Nephron (organoid): ENCODE measurements at regions not wholly inside any gene's neighbourhood (a gene's known extent, or its start where the extent isn't known, plus 50 kb on each side); places are given as distances from the start of the nearest gene placed in this dataset.

Source experiments
- H3K27ac Mint-ChIP-seq, 3 experiments: 2 replicates each; pipeline ENCODE4 v1.8.0; 2020; ENCODE audit warnings: mixed read lengths in 3 of 3, mild to moderate bottlenecking in 2 of 3, moderate library complexity in 1 of 3
- H3K27me3 Mint-ChIP-seq: 2 replicates; pipeline ENCODE4 v1.8.0; 2021; ENCODE audit warnings: low read depth, mild to moderate bottlenecking, moderate library complexity, mixed read lengths
- H3K36me3 Mint-ChIP-seq: 2 replicates; pipeline ENCODE4 v1.8.0; 2020; ENCODE audit warnings: low read depth, mixed read lengths
- H3K4me1 Mint-ChIP-seq: 2 replicates; pipeline ENCODE4 v1.8.0; 2020; ENCODE audit warnings: mixed read lengths
- H3K4me3 Mint-ChIP-seq, 3 experiments: 2 replicates each; pipeline ENCODE4 v1.8.0; 2020; ENCODE audit warnings: mild to moderate bottlenecking in 3 of 3, mixed read lengths in 3 of 3, moderate library complexity in 2 of 3
- H3K9me3 Mint-ChIP-seq: 2 replicates; pipeline ENCODE4 v1.8.0; 2020; ENCODE audit warnings: mixed read lengths
- TF ChIP-seq, protein P1 (sequence below), 3 experiments: fragments of 200-600 bp; sonication (generic); IDR thresholded peaks; one replicate each; pipeline ENCODE4 v1.5.0; 2021; ENCODE audit warnings: antibody characterized with exemption in 3 of 3; ENCODE audit not compliant: unreplicated experiment in 3 of 3

DNA sequence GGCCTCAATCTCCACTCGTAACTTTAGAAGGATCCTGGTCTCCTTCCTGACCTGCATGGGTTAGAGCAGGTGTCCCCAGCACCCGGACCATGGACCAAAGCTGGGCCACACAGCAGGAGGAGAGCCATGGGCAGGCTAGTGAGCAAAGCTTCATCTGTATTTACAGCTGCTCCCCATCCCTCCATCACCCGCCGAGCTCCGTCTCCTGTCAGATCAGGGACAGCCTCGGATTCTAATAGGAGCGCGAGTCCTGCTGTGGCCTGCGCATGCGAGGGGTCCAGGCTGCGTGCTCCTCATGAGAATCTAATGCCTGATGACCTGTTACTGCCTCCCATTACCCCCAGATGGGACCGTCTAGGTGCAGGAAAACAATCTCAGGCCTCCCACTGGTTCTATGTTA lies 297.7 kb upstream of the SALL3 start:
- TF ChIP-seq, protein P1, sequence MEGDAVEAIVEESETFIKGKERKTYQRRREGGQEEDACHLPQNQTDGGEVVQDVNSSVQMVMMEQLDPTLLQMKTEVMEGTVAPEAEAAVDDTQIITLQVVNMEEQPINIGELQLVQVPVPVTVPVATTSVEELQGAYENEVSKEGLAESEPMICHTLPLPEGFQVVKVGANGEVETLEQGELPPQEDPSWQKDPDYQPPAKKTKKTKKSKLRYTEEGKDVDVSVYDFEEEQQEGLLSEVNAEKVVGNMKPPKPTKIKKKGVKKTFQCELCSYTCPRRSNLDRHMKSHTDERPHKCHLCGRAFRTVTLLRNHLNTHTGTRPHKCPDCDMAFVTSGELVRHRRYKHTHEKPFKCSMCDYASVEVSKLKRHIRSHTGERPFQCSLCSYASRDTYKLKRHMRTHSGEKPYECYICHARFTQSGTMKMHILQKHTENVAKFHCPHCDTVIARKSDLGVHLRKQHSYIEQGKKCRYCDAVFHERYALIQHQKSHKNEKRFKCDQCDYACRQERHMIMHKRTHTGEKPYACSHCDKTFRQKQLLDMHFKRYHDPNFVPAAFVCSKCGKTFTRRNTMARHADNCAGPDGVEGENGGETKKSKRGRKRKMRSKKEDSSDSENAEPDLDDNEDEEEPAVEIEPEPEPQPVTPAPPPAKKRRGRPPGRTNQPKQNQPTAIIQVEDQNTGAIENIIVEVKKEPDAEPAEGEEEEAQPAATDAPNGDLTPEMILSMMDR (IDR thresholded peaks at IDR 0.05; ENCODE audit: unreplicated experiment in 3 of 3), result no peak
- Mint-ChIP-seq H3K4me3 (no peak overlapping the region), H3K27ac (no peak overlapping the region), H3K27me3 (peaks cover 12% of the 10 kb centered on the region), H3K36me3 (no peaks in the 10 kb centered on the region), H3K4me1 (peaks cover 4% of the 10 kb centered on the region), H3K9me3 (no peaks in the 10 kb centered on the region)

DNA sequence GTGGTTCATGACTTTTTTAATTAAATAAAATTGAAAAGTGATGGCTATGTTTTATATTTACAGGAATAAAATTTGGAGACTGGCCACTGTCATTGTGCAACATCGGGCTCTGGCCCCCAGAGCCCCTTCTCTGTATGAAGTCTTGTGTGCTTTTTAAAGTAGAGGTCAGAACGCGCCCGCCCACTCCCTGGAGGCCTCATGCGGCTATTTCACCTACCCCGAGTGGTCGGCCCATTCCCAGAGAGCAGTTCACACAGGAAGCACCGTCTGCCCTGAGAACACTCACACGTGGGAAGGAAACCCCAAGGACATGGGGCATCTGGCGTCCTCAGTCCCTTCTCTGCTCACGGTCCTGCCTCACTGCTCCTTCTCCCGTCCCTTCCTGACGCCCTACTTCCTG lies 296.9 kb upstream of the SALL3 start:
- TF ChIP-seq, protein P1 (IDR thresholded peaks at IDR 0.05; ENCODE audit: unreplicated experiment in 3 of 3), result no peak
- Mint-ChIP-seq H3K4me3 (no peak overlapping the region), H3K27ac (no peak overlapping the region), H3K4me1 (peaks cover 4% of the 10 kb centered on the region), H3K36me3 (no peaks in the 10 kb centered on the region), H3K27me3 (peaks cover 12% of the 10 kb centered on the region), H3K9me3 (no peaks in the 10 kb centered on the region)

DNA sequence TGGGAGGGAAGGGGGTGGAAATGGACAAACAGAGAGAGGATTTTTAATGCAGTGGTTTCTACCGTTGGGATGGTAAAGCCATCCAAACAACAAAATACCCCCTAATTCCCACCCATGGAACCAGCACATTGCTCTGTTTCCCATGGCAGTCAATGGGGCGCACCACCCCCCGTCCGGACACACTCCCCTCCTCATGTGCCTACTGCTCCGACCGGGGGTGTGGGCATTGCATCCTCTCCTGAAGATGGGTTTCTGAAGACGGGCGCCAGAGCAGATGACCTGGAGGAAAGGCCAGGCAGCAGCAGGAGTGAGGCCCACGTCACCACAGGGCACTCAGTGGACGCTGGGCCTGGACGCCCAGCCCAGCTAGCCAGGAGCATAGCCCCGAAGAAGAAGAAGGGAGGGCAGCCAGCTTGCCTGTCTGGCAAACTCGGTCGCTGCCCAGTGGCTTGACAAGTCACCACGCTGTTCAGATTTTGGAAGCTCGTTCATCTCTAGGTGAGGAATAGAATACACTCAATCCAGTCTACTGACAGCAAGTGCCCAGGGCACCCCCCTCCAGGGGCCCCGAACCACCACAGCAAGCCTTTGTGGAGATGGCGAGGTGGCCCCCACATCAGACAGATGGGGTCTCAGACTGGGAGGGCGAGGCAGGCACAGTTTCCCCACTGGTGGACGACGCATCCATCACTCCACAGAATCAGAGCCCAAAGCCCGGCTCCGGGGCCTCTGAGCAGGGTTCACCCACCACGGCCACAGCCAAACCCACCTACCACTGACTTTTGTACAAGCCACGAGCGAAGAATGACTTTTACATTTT lies 296.2 kb upstream of the SALL3 start:
- Mint-ChIP-seq H3K27ac (no peak overlapping the region), H3K36me3 (no peaks in the 10 kb centered on the region), H3K9me3 (no peaks in the 10 kb centered on the region), H3K4me3 (no peak overlapping the region), H3K4me1 (peaks cover 4% of the 10 kb centered on the region), H3K27me3 (peaks cover 12% of the 10 kb centered on the region)
- TF ChIP-seq, protein P1 (IDR thresholded peaks at IDR 0.05; ENCODE audit: unreplicated experiment in 3 of 3), result no peak

DNA sequence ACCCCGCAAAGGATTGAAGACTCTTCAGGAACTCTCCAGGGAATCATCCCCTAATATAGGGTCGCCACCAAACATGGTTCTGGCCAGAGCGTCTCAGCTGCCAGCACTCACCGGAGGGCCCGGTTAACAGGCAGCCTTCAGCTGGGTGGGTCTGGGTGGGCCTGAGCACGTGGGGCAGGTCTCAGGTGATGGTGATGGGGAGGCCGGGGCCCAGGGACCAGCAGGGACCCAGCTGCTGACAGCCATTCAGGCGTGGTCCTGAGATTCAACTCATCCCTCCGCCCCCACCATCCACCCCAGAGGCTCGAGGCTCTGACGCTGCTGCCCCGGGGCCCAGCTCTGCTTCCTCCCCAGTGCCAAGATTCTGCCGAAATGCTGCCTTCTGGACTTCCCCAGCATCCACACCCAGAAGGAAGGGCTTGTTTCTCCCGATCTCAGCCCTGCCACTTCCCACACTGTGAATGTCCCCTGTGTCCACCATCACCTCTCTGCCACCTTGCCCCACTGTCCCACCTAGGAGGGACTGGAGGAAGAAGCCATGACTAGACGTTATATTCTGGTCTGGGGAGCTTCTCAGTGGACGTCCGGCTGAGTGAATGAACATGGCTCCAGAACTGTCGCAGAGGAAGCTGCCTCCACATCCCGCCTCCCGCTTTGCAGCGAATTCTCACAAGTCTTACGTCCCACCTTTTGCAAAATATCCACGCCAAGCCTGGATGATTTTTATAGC lies 294.2 kb upstream of the SALL3 start:
- Mint-ChIP-seq H3K27me3 (peaks cover 12% of the 10 kb centered on the region), H3K4me1 (no peaks in the 10 kb centered on the region), H3K36me3 (no peaks in the 10 kb centered on the region), H3K9me3 (no peaks in the 10 kb centered on the region), H3K4me3 (no peak overlapping the region), H3K27ac (no peak overlapping the region)
- TF ChIP-seq, protein P1 (IDR thresholded peaks at IDR 0.05; ENCODE audit: unreplicated experiment in 3 of 3), result no peak

DNA sequence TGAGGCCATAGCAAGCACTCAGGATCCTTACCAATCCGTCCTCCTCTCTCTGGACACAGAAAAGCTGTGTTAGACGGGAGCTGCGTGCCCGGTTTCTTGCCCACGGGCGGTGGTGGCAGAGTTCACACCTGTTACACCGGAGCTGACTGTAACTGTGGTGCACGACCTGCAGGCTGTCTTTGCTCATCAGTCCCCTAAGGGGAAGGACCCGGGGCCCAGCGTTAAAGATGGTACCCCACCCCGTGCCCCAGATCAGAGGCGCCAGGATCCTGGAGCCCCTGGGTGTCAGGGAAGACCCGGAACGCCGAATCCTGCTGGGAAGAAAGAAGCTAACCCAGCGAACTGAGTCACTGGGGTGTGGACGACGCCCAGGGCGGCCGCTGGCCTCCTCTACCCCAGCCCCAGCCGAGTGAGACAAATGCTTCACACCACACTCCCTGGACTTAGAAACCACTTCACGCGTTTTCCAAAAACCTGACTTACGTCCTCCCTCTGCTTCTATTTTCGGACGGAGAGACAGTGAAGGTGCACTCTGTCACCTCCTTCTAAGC lies 293.6 kb upstream of the SALL3 start:
- TF ChIP-seq, protein P1 (IDR thresholded peaks at IDR 0.05; ENCODE audit: unreplicated experiment in 3 of 3), result no peak
- no peak overlapping the region for H3K27ac Mint-ChIP-seq
- no peaks in the 10 kb centered on the region for H3K4me1 Mint-ChIP-seq
- no peaks in the 10 kb centered on the region for H3K9me3 Mint-ChIP-seq
- peaks cover 8% of the 10 kb centered on the region for H3K27me3 Mint-ChIP-seq
- H3K4me3 Mint-ChIP-seq, result no peak overlapping the region
- H3K36me3 Mint-ChIP-seq, result no peaks in the 10 kb centered on the region
